Neural progenitor cell (in vitro differentiated cells): ENCODE measurements at regions not wholly inside any gene's neighbourhood (a gene's known extent, or its start where the extent isn't known, plus 50 kb on each side); places are given as distances from the start of the nearest gene placed in this dataset.

Experiments used
- DNase-seq: peaks from one replicate; pipeline ENCODE4 v3.0.0-alpha.2; 2016; ENCODE audit warnings: low spot score
- H2AFZ ChIP-seq: fragments of 200-600 bp; sonication (generic); replicated peaks from 2 replicates; pipeline ENCODE4 v1.6.1; 2016; ENCODE audit warnings: antibody characterized with exemption
- H3F3A ChIP-seq: fragments of 200-600 bp; sonication (generic); 2 replicates; pipeline ENCODE4 v1.6.1; 2016; ENCODE audit warnings: antibody characterized with exemption, low read depth
- H3K27ac ChIP-seq: fragments of 200-600 bp; sonication (generic); 2 replicates; pipeline ENCODE4 v1.5.1; 2016; ENCODE audit warnings: mild to moderate bottlenecking
- H3K27me3 ChIP-seq: fragments of 200-600 bp; sonication (generic); 2 replicates; pipeline ENCODE4 v1.6.1; 2016; ENCODE audit warnings: mild to moderate bottlenecking, moderate library complexity
- H3K36me3 ChIP-seq: fragments of 200-600 bp; sonication (generic); 2 replicates; pipeline ENCODE4 v1.5.1; 2016
- H3K4me1 ChIP-seq: fragments of 200-600 bp; sonication (generic); 2 replicates; pipeline ENCODE4 v1.6.1; 2016; ENCODE audit warnings: mixed run types
- H3K4me2 ChIP-seq: fragments of 200-600 bp; sonication (generic); 2 replicates; pipeline ENCODE4 v1.6.1; 2016
- H3K4me3 ChIP-seq: fragments of 200-600 bp; sonication (generic); 2 replicates; pipeline ENCODE4 v1.5.1; 2016
- H3K79me2 ChIP-seq: fragments of 200-600 bp; sonication (generic); 2 replicates; pipeline ENCODE4 v1.6.1; 2016; ENCODE audit warnings: low read depth
- H3K9ac ChIP-seq: fragments of 200-600 bp; sonication (generic); 2 replicates; pipeline ENCODE4 v1.6.1; 2016
- H3K9me3 ChIP-seq: fragments of 200-600 bp; sonication (generic); 2 replicates; pipeline ENCODE4 v1.5.1; 2016; ENCODE audit warnings: low read depth
- H4K20me1 ChIP-seq: fragments of 200-600 bp; sonication (generic); 2 replicates; pipeline ENCODE4 v1.6.1; 2016; ENCODE audit warnings: low read depth
- H3K27ac Mint-ChIP-seq: 3 replicates; pipeline ENCODE4 v1.8.0; 2021; ENCODE audit warnings: mixed read lengths
- H3K27me3 Mint-ChIP-seq: 2 replicates; pipeline ENCODE4 v1.8.0; 2022; ENCODE audit warnings: low read depth, mild to moderate bottlenecking, inconsistent platforms, moderate library complexity, mixed read lengths; ENCODE audit not compliant: insufficient read depth
- H3K36me3 Mint-ChIP-seq: 3 replicates; pipeline ENCODE4 v1.8.0; 2021; ENCODE audit warnings: mixed read lengths
- H3K4me1 Mint-ChIP-seq: 3 replicates; pipeline ENCODE4 v1.8.0; 2021; ENCODE audit warnings: mixed read lengths
- H3K4me3 Mint-ChIP-seq: 3 replicates; pipeline ENCODE4 v1.8.0; 2021; ENCODE audit warnings: mild to moderate bottlenecking, moderate library complexity, mixed read lengths
- H3K9me3 Mint-ChIP-seq: 3 replicates; pipeline ENCODE4 v1.8.0; 2020; ENCODE audit warnings: mixed read lengths
- CTCF ChIP-seq: fragments of 200-600 bp; sonication (generic); IDR thresholded peaks from 2 replicates; pipeline ENCODE4 v1.5.1; 2017; ENCODE audit warnings: antibody characterized with exemption, mild to moderate bottlenecking
- EZH2 ChIP-seq: fragments of 200-600 bp; sonication (generic); IDR thresholded peaks from 2 replicates; pipeline ENCODE4 v1.6.1; 2017; ENCODE audit warnings: antibody characterized with exemption, mild to moderate bottlenecking, moderate library complexity
- EZH2phosphoT487 ChIP-seq: fragments of 200-600 bp; sonication (generic); IDR thresholded peaks from 2 replicates; pipeline ENCODE4 v1.6.1; 2017; ENCODE audit warnings: antibody characterized with exemption

- Mint-ChIP-seq H3K4me3 (no peak overlapping the region), H3K4me1 (peaks cover 7% of the 10 kb centered on the region), H3K9me3 (peaks cover 13% of the 10 kb centered on the region), H3K36me3 (peaks cover 2% of the 10 kb centered on the region), H3K27me3 (peaks cover 9% of the 10 kb centered on the region), H3K27ac (no peak overlapping the region)
- Histone ChIP-seq H3K36me3 (no peaks in the 10 kb centered on the region), H4K20me1 (no peaks in the 10 kb centered on the region), H3F3A (no peaks in the 10 kb centered on the region), H3K4me1 (peaks cover 3% of the 10 kb centered on the region), H3K79me2 (no peaks in the 10 kb centered on the region), H3K9ac (no peak overlapping the region), H3K4me3 (no peak overlapping the region), H3K27me3 (no peaks in the 10 kb centered on the region), H3K27ac (no peak overlapping the region), H2AFZ (no peak overlapping the region), H3K4me2 (no peak overlapping the region), H3K9me3 (peaks cover 5% of the 10 kb centered on the region)
- TF ChIP-seq EZH2 (no peak), CTCF (no peak), EZH2phosphoT487 (no peak)
- no peak for DNase-seq
Measured at GRCh38 chr21:39061766-39062165, 121.5 kb downstream of the PSMG1 start.

GRCh38 chr21:39060485-39061083 lies 122.7 kb downstream of the PSMG1 start:
- Mint-ChIP-seq H3K27ac (no peak overlapping the region), H3K27me3 (peaks cover 9% of the 10 kb centered on the region), H3K36me3 (peaks cover 2% of the 10 kb centered on the region), H3K4me3 (no peak overlapping the region), H3K4me1 (peaks cover 9% of the 10 kb centered on the region), H3K9me3 (peaks cover 13% of the 10 kb centered on the region)
- no peaks in the 10 kb centered on the region for H3K36me3 ChIP-seq
- H3K27ac ChIP-seq: no peak overlapping the region
- TF ChIP-seq EZH2phosphoT487 (no peak), EZH2 (no peak), CTCF (no peak)
- H2AFZ ChIP-seq: no peak overlapping the region
- no peaks in the 10 kb centered on the region for H3F3A ChIP-seq
- DNase-seq: no peak
- peaks cover 5% of the 10 kb centered on the region for H3K9me3 ChIP-seq
- H3K79me2 ChIP-seq: no peaks in the 10 kb centered on the region
- H3K27me3 ChIP-seq: no peaks in the 10 kb centered on the region
- H3K4me2 ChIP-seq: no peak overlapping the region
- no peaks in the 10 kb centered on the region for H4K20me1 ChIP-seq
- H3K9ac ChIP-seq: no peak overlapping the region
- no peak overlapping the region for H3K4me3 ChIP-seq
- H3K4me1 ChIP-seq: peaks cover 11% of the 10 kb centered on the region

- Histone ChIP-seq H3K9me3 (no peaks in the 10 kb centered on the region), H3K36me3 (no peaks in the 10 kb centered on the region), H4K20me1 (no peaks in the 10 kb centered on the region), H3K4me2 (no peak overlapping the region), H3K27ac (no peak overlapping the region), H3K27me3 (no peaks in the 10 kb centered on the region), H3K79me2 (no peaks in the 10 kb centered on the region), H3F3A (no peaks in the 10 kb centered on the region), H3K9ac (no peak overlapping the region), H2AFZ (no peak overlapping the region), H3K4me3 (no peak overlapping the region), H3K4me1 (peaks cover 11% of the 10 kb centered on the region)
- peaks cover 6% of the 10 kb centered on the region for H3K4me1 Mint-ChIP-seq
- H3K4me3 Mint-ChIP-seq: no peak overlapping the region
- H3K9me3 Mint-ChIP-seq: no peaks in the 10 kb centered on the region
- no peak for DNase-seq
- TF ChIP-seq CTCF: no peak
- TF ChIP-seq EZH2phosphoT487: no peak
- TF ChIP-seq EZH2: no peak
- no peak overlapping the region for H3K27ac Mint-ChIP-seq
- H3K36me3 Mint-ChIP-seq: no peaks in the 10 kb centered on the region
- peaks cover 10% of the 10 kb centered on the region for H3K27me3 Mint-ChIP-seq
Measured at GRCh38 chr21:39057121-39057520, 126.1 kb downstream of the PSMG1 start.
